Gastrocnemius medialis (tissue), 4 donors: ENCODE measurements at regions not wholly inside any gene's neighbourhood (a gene's known extent, or its start where the extent isn't known, plus 50 kb on each side); places are given as distances from the start of the nearest gene placed in this dataset.

ENCODE experiments used
- CTCF ChIP-seq, 5 experiments: fragments of 450-650 bp in 3 of 5; fragments of 200-600 bp in 2 of 5; sonication (generic) in 2 of 5; IDR thresholded peaks in 4 of 5; conservative IDR thresholded peaks in 1 of 5; 1 replicate in 4 of 5; 2 replicates in 1 of 5; pipeline ENCODE4 v1.5.1; 2016 to 2019; ENCODE audit warnings: antibody characterized with exemption in 5 of 5, mild to moderate bottlenecking in 3 of 5, moderate library complexity in 3 of 5
- POLR2A ChIP-seq, 2 donors: fragments of 450-650 bp; IDR thresholded peaks; one replicate each; pipeline ENCODE4 v1.6.1; 2017; ENCODE audit warnings: antibody characterized with exemption in 2 of 2, mild to moderate bottlenecking in 2 of 2, moderate library complexity in 2 of 2

GRCh38 chr7:106752367-106752766 is 91.4 kb upstream of the CCDC71L start:
- TF ChIP-seq CTCF (IDR thresholded peaks at IDR 0.05 in 4 of 5, conservative IDR thresholded peaks at IDR 0.05 in 1 of 5) (no peak), POLR2A (IDR thresholded peaks at IDR 0.05) (no peak)
